ENCODE measurements at regions not wholly inside any gene's neighbourhood (a gene's known extent, or its start where the extent isn't known, plus 50 kb on each side); places are given as distances from the start of the nearest gene placed in this dataset.

GRCh38 chr3:152695840-152696239 is 139.1 kb upstream of the P2RY1 start:
- intact Hi-C loops (cut with DNase I; ENCODE audit: low total_unique reads) = no loop called here
- no peak overlapping the region for H3K27ac ChIP-seq
- peaks cover 0 to 2% (median 0%) of the 10 kb centered on the region in 3 donors for H3K9me3 ChIP-seq
- no peak for TF ChIP-seq CTCF (IDR thresholded peaks at IDR 0.05)
- no peaks in the 10 kb centered on the region for H3K4me1 ChIP-seq
- no peak for DNase-seq
- H3K27me3 ChIP-seq = no peaks in the 10 kb centered on the region
- no peak overlapping the region for H3K4me3 ChIP-seq
- no peaks in the 10 kb centered on the region for H3K36me3 ChIP-seq

- H3K9me3 ChIP-seq = peaks cover 0 to 2% (median 0%) of the 10 kb centered on the region in 3 donors
- no peak overlapping the region for H3K27ac ChIP-seq
- TF ChIP-seq CTCF (IDR thresholded peaks at IDR 0.05) = no peak
- no peaks in the 10 kb centered on the region for H3K27me3 ChIP-seq
- no peak for DNase-seq
- no peaks in the 10 kb centered on the region for H3K4me1 ChIP-seq
- no peaks in the 10 kb centered on the region for H3K36me3 ChIP-seq
- intact Hi-C loops (cut with DNase I; ENCODE audit: low total_unique reads) = no loop called here
- no peak overlapping the region for H3K4me3 ChIP-seq
These were observed 138.0 kb upstream of the P2RY1 start for GRCh38 chr3:152696962-152697361.

- H3K9me3 ChIP-seq = no peaks in the 10 kb centered on the region
- no peak for DNase-seq
- intact Hi-C loops (cut with DNase I; ENCODE audit: low total_unique reads) = no loop called here
- H3K27me3 ChIP-seq = no peaks in the 10 kb centered on the region
- H3K4me1 ChIP-seq = no peaks in the 10 kb centered on the region
- no peak overlapping the region for H3K4me3 ChIP-seq
- H3K36me3 ChIP-seq = no peaks in the 10 kb centered on the region
- H3K27ac ChIP-seq = no peak overlapping the region
- TF ChIP-seq CTCF (IDR thresholded peaks at IDR 0.05) = no peak
These were observed 131.6 kb upstream of the P2RY1 start for GRCh38 chr3:152703245-152703890.

- TF ChIP-seq CTCF (IDR thresholded peaks at IDR 0.05) = no peak
- H3K27ac ChIP-seq = no peak overlapping the region
- no peak overlapping the region for H3K4me3 ChIP-seq
- no peak for DNase-seq
- intact Hi-C loops (cut with DNase I; ENCODE audit: low total_unique reads) = no loop called here
- no peaks in the 10 kb centered on the region for H3K4me1 ChIP-seq
- no peaks in the 10 kb centered on the region for H3K9me3 ChIP-seq
- no peaks in the 10 kb centered on the region for H3K36me3 ChIP-seq
- no peaks in the 10 kb centered on the region for H3K27me3 ChIP-seq
These were observed 127.8 kb upstream of the P2RY1 start for GRCh38 chr3:152706991-152707713.

- intact Hi-C loops (cut with DNase I; ENCODE audit: low total_unique reads) = no loop called here
- Histone ChIP-seq H3K27me3 (no peaks in the 10 kb centered on the region), H3K27ac (no peak overlapping the region), H3K36me3 (no peaks in the 10 kb centered on the region), H3K4me1 (no peaks in the 10 kb centered on the region), H3K9me3 (no peaks in the 10 kb centered on the region), H3K4me3 (no peak overlapping the region)
- no peak for TF ChIP-seq CTCF (IDR thresholded peaks at IDR 0.05)
- no peak for DNase-seq
These were observed 125.3 kb upstream of the P2RY1 start for GRCh38 chr3:152709659-152710058.
